ENCODE measurements at regions not wholly inside any gene's neighbourhood (a gene's known extent, or its start where the extent isn't known, plus 50 kb on each side); places are given as distances from the start of the nearest gene placed in this dataset.

DNA sequence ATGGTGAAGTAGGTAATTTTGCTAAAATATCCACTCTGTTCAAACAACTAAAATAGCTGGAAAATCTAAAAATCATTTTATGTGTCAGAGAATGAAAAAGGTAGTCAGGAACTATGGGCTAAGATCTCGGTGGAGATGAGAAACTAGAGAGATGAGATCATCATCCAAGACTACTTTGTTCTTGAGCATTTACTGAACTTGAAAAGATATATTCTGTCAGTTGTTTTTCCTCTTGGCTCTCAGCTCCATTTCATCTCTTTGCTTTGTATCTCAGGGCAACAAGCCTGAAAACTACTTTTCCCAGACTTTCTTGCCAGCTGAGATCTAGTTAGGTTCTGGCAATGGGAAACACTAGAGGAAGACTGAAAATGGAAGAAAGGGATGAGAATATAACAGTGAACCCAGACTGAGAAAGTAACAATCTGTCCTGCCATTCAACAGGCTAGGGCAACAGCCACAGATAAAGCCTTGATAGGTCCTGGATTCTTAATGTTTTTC is 346.2 kb upstream of the MEX3C start:
- no peak overlapping the region for H2BK12ac ChIP-seq (ENCODE audit: low read depth, low read length)
- no peak overlapping the region for H3K14ac ChIP-seq (ENCODE audit: insufficient read length)
- H3K36me3 ChIP-seq (ENCODE audit: control insufficient read depth in 2 of 4, insufficient read depth in 4 of 4, low read length in 3 of 4), result no peaks in the 10 kb centered on the region; a peak in 1 of 8 replicates
- FAIRE-seq (no peak), DNase-seq (ENCODE audit: low read depth in 1 of 2, low spot score in 2 of 2) (no peak)
- no peaks in the 10 kb centered on the region for H4K20me1 ChIP-seq (replicated peaks in 1 of 2; ENCODE audit: control insufficient read depth in 1 of 2, insufficient read depth in 2 of 2, low read length in 2 of 2)
- H3K56ac ChIP-seq (replicated peaks; ENCODE audit: insufficient read length, low read depth, low read length), result no peak overlapping the region
- no peaks in the 10 kb centered on the region for H3K9me3 ChIP-seq (ENCODE audit: insufficient read depth in 2 of 2, low read depth in 1 of 2, low read length in 1 of 2)
- H2BK5ac ChIP-seq (ENCODE audit: low read depth, low read length), result no peak overlapping the region
- H3K4me1 ChIP-seq (replicated peaks in 1 of 4; ENCODE audit: control insufficient read depth in 3 of 4, insufficient read depth in 4 of 4, low read length in 3 of 4), result no peaks in the 10 kb centered on the region
- H3K9ac ChIP-seq (replicated peaks in 1 of 4; ENCODE audit: extremely low read depth in 1 of 4, low read depth in 3 of 4, low read length in 3 of 4), result no peak overlapping the region
- ChIA-PET CTCF (ENCODE audit: partially characterized antibody) (interaction anchor here (1.1 kb wide), 1 partner anchor 24 kb away, joined by 3 read pairs; no protein-coding TSS in a partner anchor), POLR2A (ENCODE audit: partially characterized antibody) (no interaction called here)
- no peaks in the 10 kb centered on the region; the same call in 1 of the 2 replicates for H3K23me2 ChIP-seq (ENCODE audit: low read depth, low read length)
- H2BK15ac ChIP-seq (ENCODE audit: low read length), result no peak overlapping the region
- WGBS, 2 experiments (ENCODE audit: extremely low coverage in 1 of 2, insufficient coverage in 1 of 2, insufficient read length in 1 of 2, insufficient replicate concordance in 2 of 2, low coverage in 1 of 2, low lambda C conversion rate in 2 of 2, missing lambda C conversion rate in 1 of 2), result 91% methylated on average over 1 of the region's 1 CpG; no CpG with 5 or more reads in 1 of the 2 experiments
- H4K5ac ChIP-seq (ENCODE audit: insufficient read length, low read depth, low read length), result no peak overlapping the region
- H3K4me3 ChIP-seq (ENCODE audit: extremely low read depth in 1 of 4, insufficient read depth in 2 of 4, low read depth in 3 of 4, low read length in 4 of 4), result no peak overlapping the region
- H2AK5ac ChIP-seq (ENCODE audit: low read depth, low read length), result no peak overlapping the region
- no peak overlapping the region for H3K27ac ChIP-seq (ENCODE audit: low read depth, low read length)
- no peak overlapping the region for H4K91ac ChIP-seq (replicated peaks; ENCODE audit: insufficient read length, low read length)
- H4K8ac ChIP-seq (ENCODE audit: extremely low read depth, insufficient read depth, low read length), result no peak overlapping the region
- H3K79me2 ChIP-seq (ENCODE audit: control insufficient read depth in 1 of 2, insufficient read depth in 2 of 2, low read length in 2 of 2), result no peaks in the 10 kb centered on the region
- no peak overlapping the region for H3K4ac ChIP-seq (replicated peaks; ENCODE audit: insufficient read length, low read depth, low read length)
- H2BK20ac ChIP-seq (ENCODE audit: low read length), result no peak overlapping the region
- H3K23ac ChIP-seq (ENCODE audit: insufficient read length), result no peak overlapping the region
- H2BK120ac ChIP-seq (replicated peaks; ENCODE audit: low read depth, low read length), result no peak overlapping the region
- no peaks in the 10 kb centered on the region for H3K79me1 ChIP-seq (ENCODE audit: low read depth, low read length)
- H3K18ac ChIP-seq (ENCODE audit: extremely low read depth, low read length), result no peak overlapping the region
- no peak overlapping the region for H3K4me2 ChIP-seq (ENCODE audit: insufficient read depth in 1 of 2, low read depth in 2 of 2, low read length in 2 of 2)
- no peak overlapping the region for H2AFZ ChIP-seq (ENCODE audit: low read length)
- H3K27me3 ChIP-seq (replicated peaks in 1 of 4; ENCODE audit: control insufficient read depth in 3 of 4, extremely low read depth in 1 of 4, insufficient read depth in 3 of 4, low read length in 3 of 4), result no peaks in the 10 kb centered on the region
- TF ChIP-seq CEBPB (IDR thresholded peaks at IDR 0.05; ENCODE audit: low read depth, low read length) (no peak), HDAC2 (IDR thresholded peaks at IDR 0.05; ENCODE audit: borderline replicate concordance in 1 of 2, low read depth in 2 of 2, low read length in 2 of 2) (no peak), GTF2F1 (IDR thresholded peaks at IDR 0.05; ENCODE audit: borderline replicate concordance, low read depth, low read length) (no peak), RFX5 (IDR thresholded peaks at IDR 0.05; ENCODE audit: borderline replicate concordance, low read depth, low read length) (no peak), SP1 (IDR thresholded peaks at IDR 0.05; ENCODE audit: low read depth, low read length) (no peak), KDM1A (IDR thresholded peaks at IDR 0.05; ENCODE audit: borderline replicate concordance, low read length) (no peak), POU5F1 (IDR thresholded peaks at IDR 0.05; ENCODE audit: low read depth, low read length) (no peak), PHF8 (conservative IDR thresholded peaks at IDR 0.05; ENCODE audit: low read depth, low read length) (no peak), SUZ12 (IDR thresholded peaks at IDR 0.05; ENCODE audit: low read length) (no peak), POLR2AphosphoS5 (IDR thresholded peaks at IDR 0.05; ENCODE audit: low read depth, low read length) (no peak), JUND (IDR thresholded peaks at IDR 0.05; ENCODE audit: low read length) (no peak), HDAC6 (IDR thresholded peaks at IDR 0.05; ENCODE audit: low read depth, low read length) (no peak), ZNF274 (IDR thresholded peaks at IDR 0.05; ENCODE audit: borderline replicate concordance, extremely low read depth, low read length) (no peak), GABPA (IDR thresholded peaks at IDR 0.05; ENCODE audit: borderline replicate concordance, insufficient read depth, low read length) (no peak), YY1 (IDR thresholded peaks at IDR 0.05; ENCODE audit: low read depth, low read length) (no peak), SRF (IDR thresholded peaks at IDR 0.05; ENCODE audit: low read depth, low read length) (no peak)
